HG02981 (cell line): ENCODE measurements at regions not wholly inside any gene's neighbourhood (a gene's known extent, or its start where the extent isn't known, plus 50 kb on each side); places are given as distances from the start of the nearest gene placed in this dataset.

ENCODE experiments used
- ATAC-seq: cut with Tn5 transposase; IDR thresholded peaks from one replicate; pipeline ENCODE4 v1.9.1; 2021; ENCODE audit warnings: mild to moderate bottlenecking, moderate library complexity; ENCODE audit not compliant: unreplicated experiment

DNA sequence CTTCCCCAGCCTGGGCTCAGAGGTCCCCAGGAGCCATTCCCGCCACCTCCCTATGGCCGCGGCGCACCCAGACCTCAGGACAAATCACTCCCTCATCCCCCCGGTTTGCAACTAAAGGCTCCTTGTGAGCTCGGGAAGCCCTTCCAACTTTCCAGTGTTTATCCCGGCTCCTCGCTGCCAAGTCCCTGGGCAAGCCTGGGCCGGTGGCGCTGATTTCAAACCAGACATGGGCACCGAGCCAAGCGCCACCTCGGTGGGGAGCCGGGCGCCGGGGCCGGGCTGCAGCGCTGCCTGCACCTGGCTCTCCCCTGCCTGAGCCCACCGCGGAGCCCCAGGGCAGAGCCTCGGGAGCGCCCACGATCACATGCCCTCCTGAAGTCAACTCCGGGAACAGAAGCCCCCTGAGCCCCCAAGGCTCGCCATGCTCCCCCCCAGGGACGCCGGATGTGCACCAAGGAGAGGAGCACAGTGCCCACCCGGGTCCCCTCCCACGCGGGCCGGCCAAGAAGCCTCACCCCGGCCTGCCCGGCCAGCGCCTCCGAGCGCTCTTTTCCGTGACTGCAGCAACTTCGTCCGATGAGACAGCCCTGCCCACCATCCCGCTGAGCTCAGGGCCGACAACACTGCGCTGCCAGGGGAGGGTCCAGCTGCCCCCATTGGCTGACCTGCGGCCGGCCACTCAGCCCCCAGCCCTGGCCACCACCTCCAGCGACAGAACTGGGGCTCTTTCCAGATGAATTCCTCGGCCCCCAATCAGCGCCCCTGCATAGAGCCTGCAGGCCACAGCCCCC, 50.0 kb downstream of the NCOR2 start:
- ATAC-seq = no peak

DNA sequence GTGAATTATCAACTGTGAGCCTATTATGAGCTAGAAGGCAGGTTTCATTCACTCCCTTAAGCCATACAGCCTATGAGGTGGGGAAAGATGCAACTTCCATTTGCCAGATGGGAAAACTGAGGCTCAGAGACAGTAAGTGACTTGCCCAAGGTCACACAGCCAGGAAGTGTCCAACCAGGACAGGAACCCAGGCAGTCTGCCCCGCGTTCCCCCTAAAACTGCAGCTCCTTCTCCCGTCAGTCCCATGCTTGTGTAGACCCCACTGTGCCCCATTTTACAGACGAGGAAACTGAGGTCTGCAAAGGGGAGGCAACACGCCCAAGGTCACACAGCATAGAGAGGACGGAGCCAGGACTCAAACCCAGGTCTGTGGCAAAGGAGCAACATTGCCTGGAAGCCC, 50.6 kb downstream of the NCOR2 start:
- ATAC-seq = no peak

DNA sequence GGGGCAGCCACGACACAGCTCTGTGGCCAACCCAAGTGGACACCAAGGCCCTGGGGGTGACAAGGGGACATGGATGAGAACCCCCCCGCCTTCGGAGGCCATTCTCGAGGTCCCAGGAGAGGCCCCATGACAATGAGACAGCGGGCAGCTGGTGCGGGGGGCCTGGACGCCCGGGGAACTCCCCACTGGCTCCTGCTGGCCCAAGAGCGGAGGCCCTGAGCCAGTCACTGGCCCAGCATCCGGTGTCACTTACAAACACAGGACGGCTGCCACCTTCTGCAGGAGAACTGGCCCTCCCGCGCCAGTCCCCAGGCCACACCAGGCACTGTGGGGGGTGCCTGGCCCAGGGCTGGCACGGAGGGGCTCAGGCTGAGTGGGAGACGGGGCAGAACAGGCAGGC, 51.4 kb downstream of the NCOR2 start:
- ATAC-seq = no peak

DNA sequence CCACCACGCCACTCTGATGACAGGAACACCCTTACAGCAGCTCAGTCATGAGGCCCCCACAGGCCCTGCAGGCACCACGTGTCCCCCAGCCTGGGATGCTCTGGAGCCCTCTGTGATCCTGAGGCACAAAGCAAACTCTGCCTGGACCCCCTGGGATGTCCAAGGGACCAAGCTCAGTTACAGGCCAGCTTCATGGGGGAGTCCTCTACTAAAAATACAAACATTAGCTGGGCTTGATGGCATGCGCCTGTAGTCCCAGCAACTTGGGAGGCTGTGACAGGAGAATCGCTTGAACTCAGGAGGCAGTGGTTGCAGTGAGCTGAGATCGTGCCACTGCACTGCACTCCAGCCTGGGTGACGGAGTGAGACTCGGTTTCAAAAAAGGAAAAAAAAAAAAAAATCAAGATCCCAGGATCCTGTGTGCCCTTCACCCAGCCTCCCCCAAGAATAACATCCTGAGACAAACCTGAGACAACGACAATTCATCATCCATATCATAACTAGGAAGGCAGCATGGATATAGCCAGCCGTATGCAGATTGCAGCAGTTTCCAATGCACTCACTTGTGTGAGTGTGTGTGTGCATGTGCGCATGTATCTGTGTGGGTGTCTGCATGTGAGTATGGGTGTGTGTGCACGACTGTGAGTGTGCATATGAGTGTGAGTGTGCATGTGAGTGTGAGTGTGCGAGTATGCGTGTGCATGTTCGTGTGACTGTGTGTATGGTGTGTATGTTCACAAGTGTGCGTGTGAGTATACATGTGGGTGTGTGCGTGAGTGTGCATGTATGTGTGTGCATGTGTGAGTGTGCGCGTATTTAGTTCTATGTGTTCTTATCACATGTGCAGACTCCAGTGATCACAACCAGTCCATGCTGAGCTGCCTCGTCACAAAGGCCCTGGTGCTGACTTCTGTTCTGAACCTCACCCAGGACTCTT, 52.1 kb downstream of the NCOR2 start:
- no peak for ATAC-seq

DNA sequence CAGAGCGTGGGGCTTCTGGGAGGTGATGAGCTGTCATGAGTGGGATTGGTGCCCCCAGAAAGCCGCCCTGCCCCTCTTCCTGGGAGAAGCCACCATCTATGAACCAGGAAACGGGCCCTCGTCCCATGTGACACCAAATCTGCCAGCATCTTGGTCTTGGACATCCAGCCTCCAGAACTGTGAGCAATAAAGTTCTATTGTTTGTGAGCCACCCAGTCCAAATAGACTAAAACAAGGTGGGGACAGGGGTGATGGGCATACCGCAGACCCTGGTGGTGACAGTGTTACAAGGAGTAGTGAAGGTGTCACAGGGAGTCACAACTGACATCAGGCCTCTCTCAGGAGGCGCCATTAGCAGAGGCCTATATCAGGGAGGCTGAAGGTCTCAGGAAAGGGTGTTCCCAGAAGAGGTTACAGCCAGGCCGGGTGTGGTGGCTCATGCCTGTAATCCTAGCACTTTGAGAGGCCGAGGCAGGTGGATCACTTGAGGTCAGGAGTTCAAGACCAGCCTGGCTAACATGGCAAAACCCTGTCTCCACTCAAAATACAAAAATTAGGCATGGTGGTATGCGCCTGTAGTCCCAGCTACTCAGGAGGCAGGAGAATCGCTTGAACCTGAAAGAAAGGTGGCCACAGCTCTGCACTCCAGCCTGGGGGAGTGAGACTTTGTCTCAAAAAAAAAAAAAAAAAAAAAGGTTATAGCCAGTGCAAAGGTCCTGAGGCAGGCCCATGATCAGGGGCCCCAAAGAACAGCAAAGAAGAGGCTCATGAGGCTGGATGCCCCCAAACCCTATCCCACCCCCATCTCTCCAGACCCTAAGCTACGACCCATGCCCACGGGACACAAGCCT, 53.0 kb downstream of the NCOR2 start:
- no peak for ATAC-seq

DNA sequence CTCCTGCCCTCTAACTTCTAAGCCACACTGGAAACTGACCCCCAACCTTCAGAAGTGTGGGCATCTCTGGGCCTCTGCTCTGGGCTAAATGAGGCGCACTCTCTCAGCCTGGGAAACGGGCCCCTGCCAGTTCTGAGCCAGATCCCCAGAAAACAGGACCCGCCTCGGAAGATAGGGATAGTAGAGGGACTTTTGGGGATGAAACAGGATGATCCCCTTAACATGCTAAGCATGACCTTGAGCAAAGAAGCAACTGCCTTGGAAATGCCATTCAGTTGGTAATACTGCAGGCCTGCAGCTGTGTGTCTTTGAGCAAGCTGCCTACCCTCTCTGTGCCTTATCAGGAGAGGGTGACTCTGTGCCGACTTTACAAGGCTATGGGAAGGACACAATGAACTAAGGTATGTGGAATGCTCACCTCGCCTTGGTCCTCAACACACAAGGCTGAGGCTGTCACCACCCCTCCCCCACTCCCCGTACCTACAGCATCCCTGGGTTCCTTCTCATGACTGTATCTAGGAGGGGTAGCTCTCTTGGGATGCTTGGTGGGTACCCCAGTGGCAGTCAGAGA, 54.0 kb downstream of the NCOR2 start:
- ATAC-seq = no peak

DNA sequence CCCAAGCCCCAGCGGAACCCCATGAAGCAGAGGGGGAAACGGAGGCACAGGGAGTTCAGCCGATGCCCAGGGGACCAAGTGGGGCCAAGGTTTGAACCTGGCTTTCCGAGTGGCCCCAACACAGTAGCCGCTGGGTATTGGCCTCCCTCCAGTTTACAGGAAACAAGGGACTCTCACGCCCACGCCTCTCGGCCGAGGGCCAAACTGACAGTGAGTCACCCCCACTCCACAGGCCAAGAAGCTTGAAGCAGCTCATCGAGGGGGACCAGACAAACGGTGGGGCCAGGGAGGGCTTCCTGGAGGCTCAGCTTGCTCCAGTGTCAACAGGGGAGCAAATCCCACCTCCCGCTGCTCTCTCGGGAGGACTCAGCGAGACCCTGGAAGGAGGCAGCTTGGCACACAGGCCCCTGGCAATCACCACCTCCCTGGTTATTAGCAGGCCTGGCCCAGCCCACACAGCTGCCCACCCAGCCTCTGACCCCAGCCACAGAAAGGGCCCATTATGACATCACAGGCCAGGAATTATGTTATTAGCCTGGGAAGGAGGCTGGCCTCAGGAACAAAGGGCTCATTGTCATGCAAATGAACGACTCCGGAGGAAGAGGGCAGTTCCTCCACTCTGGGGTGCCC, 54.6 kb downstream of the NCOR2 start:
- ATAC-seq = no peak

DNA sequence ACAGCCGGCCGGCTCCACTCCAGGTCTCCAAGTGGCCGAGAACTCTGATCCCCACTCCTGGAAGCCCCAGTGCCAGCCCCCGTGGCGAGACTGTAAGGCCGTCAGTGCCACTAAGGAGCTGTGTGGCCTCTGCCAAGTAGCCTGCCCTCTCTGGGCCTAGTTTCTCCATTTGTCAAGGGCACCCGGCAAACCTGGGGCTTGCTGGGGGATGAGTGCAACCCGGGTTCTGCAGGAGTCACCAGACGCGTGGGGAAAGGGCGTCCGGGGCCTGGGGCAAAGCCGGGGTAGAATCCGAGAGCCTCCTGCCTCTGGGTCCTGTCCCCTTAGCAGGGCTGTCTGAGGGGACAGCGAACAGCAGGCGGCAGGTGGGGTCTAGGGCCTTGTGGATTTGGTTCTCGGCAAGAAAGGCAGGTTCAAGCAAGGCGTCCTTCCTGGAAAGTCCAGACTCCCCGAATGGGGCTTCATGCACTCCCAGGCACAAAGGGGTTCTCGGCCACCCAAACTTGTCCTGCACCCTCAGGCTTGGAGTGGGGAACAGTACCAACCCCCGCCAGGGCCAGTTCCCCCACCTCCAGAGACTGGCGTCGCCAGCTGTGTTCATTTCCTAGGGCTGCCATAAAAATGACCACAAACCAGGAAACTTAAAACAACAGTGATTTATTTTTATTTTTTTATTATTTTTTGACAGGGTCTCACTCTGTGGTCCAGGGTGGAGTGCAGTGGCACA, 56.0 kb downstream of the NCOR2 start:
- no peak for ATAC-seq

DNA sequence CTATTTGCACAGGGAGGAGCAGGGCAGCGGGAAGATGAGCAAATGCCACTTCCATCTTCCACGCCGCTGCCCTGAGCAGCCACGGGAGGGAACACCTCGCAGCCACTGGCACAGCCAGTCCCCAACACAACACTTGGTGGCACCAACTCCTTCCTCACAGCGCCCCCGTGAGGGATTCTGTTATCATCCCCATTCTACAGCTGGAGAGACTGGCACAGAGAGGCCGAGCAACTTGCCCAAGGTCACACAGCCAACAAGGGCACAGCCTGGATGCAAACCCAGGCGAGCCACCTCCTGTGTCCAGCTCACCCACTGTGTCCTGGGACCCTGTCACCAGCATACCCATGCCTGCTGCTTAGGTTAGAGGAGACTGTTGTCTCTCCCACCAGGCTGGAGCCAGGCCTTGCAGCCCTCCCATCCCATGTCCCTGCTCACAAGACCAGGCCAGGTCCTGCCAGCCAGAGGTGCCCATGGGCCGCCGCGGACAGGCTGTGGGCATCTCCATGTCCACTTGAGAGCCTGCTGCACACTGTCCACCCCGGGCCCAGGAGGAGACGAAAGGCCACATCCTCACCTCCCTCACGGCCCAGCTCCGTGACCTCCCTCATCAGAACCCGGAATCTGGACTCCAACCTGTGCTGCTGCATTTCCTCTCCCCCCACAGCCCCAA, 57.0 kb downstream of the NCOR2 start:
- no peak for ATAC-seq

DNA sequence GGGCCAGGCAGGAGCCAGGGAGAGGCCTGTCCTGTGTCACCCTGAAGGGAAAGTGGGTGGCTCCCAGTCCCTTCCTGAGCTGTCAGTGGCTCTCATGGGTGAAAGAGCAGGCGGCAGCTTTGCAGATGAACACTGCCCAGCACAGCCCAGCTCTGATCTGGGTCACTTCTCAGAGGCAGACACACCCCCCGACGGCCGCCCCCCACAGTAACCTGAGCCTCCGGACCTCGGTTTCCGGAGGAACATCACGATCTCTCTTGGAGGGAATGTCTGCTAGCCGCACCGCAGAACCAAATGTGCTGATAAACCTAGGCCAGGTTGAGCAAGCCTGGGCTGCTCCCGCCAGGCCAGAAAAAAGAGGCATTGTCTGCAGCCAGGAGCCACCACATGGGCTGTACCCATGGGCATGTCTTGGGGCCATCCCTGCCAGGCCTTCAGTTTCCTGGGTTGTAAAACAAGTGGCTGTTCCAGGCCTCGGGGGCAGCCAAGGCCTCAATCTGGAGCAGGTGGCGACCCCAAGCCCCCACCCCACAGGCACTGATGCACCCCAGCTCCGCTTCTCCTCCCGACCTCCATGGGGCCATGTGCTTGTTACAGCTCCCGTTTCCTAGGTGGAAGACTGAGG, 57.6 kb downstream of the NCOR2 start:
- no peak for ATAC-seq

DNA sequence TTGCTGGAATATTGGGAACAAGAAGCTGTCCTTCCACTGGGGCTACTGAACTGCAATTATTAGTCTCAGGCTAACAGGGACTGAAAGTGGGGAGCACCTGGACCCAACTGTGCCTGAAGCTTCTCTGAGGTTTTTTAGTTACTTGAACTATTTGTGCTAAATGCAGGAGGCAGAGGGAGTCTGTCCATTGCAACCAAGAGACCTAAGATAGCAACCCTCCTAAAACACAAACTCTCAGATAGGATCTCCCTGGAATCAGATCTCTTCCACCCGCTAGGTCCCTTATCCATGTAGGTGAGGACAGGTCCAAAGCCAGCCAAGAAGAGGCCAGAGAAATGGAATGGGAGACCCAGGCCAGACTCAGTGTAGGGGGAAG, 58.1 kb downstream of the NCOR2 start:
- ATAC-seq = no peak

DNA sequence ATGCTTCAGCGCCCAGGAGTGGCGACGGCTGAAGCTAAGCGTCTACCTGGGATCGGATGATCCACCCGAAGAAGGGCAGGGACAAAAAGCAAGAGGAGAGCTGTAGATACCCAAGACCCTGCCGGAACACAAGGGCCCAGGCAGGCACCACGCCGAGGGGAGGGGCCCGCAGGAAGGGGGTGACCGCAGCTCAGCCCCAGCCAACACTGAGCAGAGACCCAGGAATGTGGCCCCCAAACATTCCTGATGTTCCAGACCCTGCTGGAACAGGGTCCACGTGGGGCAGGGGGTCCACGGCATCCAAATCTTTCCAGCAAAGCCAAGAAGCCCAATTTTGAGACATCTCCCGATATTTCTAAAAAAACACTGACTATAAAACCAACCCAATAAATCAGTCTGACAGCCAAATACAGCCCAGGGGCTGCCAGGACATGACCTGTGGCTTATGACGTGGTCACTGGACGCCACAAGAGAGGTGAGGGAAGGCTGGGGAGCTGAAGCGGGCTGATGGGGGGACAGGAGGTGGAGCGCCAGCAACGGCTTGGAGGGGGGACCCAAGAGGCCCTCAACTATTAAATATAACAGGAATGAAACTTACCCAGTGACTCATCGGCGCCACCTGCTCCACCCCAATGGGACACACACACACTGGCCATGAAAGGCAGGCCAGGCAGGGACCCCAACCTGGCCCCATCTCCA, 58.9 kb downstream of the NCOR2 start:
- no peak for ATAC-seq

DNA sequence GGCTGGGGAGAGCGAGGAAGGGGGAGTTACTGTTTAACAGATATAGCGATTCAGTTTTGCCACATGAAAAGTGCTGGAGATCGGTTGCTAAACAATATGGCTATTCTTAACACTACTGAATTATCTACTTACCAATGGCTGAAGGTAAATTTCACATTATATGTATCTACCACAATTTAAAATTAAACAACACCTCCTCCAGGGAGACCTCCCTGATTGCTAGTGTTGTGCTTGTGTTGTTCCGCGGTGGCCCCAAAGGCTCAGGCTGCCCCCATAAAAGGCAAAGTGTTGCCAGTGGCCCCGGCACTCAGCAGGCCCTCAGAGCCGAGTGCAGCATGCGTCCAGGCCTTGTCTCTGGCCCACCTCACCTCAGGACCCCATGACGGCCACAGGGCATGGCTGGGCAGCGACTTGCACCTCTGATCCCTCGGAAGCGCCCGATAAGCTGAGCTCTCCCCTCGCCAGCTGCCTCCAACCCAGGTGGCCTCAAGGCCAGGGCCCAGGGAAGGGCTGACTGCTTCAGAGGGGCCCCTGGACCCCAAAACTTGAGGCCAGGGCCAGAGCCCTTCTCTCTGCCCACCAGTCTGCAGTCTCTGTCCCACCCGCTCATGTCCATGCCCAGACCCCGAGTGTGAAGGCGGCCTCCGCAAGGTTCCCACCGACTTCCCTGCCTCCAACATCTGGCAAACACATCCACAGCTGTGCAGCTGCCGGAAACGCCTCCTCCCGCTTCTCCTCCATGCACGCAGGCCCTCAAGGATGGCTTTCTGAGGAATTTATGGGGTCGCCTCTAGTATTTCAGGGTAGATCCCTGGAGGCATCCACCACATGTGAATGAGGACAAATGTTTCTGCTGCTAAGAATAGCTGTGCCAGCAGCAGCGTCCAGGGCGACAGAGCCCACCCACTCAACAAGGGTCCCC, 60.0 kb downstream of the NCOR2 start:
- no peak for ATAC-seq

DNA sequence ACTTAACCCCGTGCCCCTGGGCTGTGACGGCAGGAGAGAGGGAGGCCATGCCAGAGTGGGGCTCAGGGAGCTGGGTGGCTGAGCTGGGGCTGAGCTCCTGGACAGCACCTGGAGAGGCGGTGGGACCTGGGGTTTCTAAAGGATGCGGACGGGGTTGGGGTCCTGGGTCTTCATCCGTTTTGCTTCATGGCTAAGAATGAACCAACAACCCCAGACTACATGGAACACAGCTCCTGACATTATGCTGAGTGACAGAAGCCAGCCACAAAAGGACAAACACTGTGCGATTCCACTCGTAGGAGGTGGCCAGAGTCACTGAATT, 60.6 kb downstream of the NCOR2 start:
- no peak for ATAC-seq

DNA sequence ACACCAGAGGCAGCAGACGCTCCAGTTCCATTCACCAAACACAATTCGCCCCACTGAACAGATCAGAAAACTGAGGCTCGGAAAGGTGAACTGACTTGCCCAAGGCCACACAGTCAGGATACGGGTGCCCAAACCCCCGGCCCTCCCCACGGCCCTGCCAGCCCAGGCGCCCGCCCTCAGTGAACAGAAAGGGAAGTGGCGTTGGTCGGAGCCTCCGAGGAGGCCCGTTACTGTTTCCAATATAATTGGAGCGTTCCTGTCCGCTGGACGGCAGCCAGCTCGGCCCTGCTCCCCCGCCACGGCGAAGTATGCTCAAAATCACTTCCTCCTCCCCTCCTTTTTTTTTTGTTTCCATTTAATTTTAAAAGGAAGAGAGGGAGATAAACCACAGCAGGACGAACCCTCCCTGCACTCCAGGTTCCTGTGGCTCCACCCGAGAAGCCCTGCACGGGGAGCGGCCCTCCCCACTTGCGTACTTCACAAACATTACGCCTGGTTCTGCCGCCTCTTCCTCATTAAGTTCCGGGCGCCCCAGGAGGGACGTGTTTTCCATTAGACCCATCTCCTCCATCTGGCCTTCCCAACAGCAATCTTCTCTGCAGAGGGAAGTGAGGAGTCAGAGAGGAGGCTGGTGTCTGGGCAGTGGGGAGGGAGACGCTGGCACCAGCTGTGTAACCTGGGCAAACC, 61.1 kb downstream of the NCOR2 start:
- ATAC-seq = no peak

DNA sequence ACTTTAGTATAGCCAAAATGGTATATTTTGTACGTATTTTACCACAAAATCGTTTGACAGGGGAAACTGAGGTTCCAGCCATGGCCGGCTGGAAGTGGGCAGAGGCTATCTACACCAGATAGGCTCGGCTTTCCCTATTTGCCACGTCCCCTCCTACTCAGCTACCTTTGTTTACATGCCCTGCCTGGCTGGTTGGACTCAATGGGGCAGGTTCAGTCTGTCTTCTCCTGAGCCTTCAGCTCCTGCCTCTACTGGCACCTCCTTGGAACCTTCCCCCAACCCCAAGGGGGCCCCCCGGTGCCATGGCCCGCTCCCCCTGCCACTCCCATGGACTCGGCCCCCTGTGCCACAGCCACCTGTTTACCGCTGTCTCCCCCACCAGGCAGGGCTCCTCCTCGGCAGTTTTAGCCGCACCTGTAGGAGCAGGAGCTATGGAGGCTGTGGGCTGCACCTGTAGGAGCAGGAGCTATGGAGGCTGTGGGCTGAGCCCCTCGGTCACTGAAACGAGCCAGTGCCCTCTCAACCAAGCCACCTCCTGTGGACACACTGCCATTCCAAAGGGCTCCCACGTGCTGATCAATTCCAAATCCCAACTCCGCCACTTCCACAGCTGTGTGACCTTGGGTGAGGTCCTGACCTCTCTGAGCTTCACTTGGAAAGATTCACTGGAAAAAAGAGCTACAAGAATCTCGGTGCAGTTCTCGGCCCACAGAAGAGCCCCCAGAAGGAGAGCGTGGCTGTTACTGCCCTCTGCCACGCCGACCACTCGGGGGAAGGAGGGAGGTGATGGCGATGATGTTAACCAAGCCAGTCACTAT, 62.2 kb downstream of the NCOR2 start:
- no peak for ATAC-seq
